PC-9 (cell line): ENCODE measurements at regions not wholly inside any gene's neighbourhood (a gene's known extent, or its start where the extent isn't known, plus 50 kb on each side); places are given as distances from the start of the nearest gene placed in this dataset.

Experiments used
- EZH2 ChIP-seq: fragments of 200-600 bp; sonication (generic); IDR thresholded peaks from 2 replicates; pipeline ENCODE4 v1.8.0; 2017; ENCODE audit warnings: antibody characterized with exemption, low read depth
- TF ChIP-seq, protein P1 (sequence below): fragments of 200-600 bp; sonication (generic); conservative IDR thresholded peaks from 2 replicates; pipeline ENCODE4 v1.6.1; 2017; ENCODE audit warnings: mixed run types, antibody characterized with exemption, mild to moderate bottlenecking, moderate library complexity

DNA sequence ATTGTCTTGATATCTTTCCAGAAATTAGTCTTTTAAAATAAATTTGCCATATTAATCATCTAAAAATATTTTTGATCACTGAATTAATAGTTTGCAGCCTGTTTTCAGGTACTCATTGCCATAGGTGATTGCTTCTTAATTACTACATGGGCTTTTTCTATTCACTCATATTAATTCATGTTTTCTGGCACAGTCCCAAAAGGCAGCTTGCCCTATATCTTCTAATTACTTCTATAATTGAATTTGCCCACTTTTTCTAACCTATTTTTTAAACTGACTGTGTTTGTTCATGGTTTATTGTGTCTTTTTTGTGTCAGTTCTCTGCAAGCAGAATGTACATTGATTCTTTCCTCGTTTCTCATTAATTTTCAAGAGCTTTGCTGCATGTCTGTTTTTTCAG lies 85.7 kb upstream of the SOX2 start:
- TF ChIP-seq EZH2, result no peak
- TF ChIP-seq, protein P1, sequence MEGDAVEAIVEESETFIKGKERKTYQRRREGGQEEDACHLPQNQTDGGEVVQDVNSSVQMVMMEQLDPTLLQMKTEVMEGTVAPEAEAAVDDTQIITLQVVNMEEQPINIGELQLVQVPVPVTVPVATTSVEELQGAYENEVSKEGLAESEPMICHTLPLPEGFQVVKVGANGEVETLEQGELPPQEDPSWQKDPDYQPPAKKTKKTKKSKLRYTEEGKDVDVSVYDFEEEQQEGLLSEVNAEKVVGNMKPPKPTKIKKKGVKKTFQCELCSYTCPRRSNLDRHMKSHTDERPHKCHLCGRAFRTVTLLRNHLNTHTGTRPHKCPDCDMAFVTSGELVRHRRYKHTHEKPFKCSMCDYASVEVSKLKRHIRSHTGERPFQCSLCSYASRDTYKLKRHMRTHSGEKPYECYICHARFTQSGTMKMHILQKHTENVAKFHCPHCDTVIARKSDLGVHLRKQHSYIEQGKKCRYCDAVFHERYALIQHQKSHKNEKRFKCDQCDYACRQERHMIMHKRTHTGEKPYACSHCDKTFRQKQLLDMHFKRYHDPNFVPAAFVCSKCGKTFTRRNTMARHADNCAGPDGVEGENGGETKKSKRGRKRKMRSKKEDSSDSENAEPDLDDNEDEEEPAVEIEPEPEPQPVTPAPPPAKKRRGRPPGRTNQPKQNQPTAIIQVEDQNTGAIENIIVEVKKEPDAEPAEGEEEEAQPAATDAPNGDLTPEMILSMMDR, result no peak
